NCI-H748 treated with DMSO at 0.1 percent for 48 hours (cell line): ENCODE measurements at regions not wholly inside any gene's neighbourhood (a gene's known extent, or its start where the extent isn't known, plus 50 kb on each side); places are given as distances from the start of the nearest gene placed in this dataset.
"Not testable (repeated sequence)": the region's sequence is repeated elsewhere in the genome, so short reads cannot be mapped to it uniquely, and the experiment has no call there.

Experiments used
- DNase-seq: peaks from one replicate; lab custom pipeline; 2025; lab: John Stamatoyannopoulos, UW

GRCh38 chr13:50747737-50748350 is 95.6 kb downstream of the DLEU7 start:
- DNase-seq: no peak

GRCh38 chr13:50753221-50753620 is 90.3 kb downstream of the DLEU7 start:
- DNase-seq: not testable (repeated sequence)

GRCh38 chr13:50755862-50756685 is 87.4 kb downstream of the DLEU7 start:
- DNase-seq: peak; percentile 94

- no peak for DNase-seq
These were observed 86.5 kb downstream of the DLEU7 start for GRCh38 chr13:50757008-50757407.

DNA sequence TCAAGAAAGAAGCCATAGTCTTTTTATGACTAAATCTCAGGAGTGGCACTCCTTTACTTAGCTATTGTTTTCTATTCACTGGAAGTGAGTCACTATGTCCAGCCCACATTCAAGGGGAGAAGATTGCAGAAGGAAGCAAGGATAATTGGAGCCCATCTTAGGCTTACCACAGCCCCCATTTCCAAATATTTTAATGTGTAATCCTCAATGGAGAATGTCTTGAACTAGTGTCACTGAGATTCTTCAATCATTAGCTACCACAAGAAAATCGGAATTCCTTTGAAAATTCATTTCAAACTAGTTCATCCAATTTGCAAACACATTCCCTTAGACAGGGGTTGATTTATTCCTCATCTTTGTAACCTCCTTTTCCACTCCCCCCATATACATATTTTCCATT is 84.7 kb downstream of the DLEU7 start:
- DNase-seq: no peak

GRCh38 chr13:50760751-50761150 is 82.7 kb downstream of the DLEU7 start:
- no peak for DNase-seq

- no peak for DNase-seq
These were observed 82.1 kb downstream of the DLEU7 start for GRCh38 chr13:50761406-50761805.

DNA sequence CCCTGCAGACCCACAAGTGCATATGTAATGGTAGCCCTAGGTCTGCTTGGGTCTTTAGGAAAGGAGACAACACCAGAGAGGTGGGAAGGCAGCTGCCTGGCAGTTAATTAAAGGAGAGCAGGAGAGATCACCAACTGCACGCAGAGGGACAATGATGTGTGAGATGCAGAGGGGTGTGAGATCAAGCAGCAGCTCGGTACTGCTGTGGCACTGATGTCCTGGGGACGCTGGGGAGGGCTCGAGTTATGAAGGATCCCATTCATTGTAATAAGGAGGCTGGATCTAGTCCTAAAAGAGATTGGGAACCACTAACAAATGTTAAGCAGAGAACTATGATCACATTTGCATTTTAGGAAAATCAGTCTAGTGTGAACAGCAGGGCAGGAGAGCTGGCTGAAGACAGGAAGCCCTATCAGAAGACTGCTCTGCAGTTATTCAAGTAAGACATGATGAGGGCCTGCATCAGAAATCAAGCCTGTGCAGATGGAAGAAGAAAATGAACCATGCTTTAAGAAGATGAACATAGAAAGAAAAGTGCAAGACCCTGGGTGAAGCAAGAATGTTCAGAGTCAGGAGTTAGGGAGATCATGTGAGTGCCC is 80.4 kb downstream of the DLEU7 start:
- no peak for DNase-seq

GRCh38 chr13:50766013-50766412 is 77.5 kb downstream of the DLEU7 start:
- DNase-seq: no peak

GRCh38 chr13:50766695-50767094 is 76.8 kb downstream of the DLEU7 start:
- DNase-seq: no peak

- DNase-seq: not testable (repeated sequence)
These were observed 70.6 kb downstream of the DLEU7 start for GRCh38 chr13:50772881-50773280.
